ENCODE measurements at regions not wholly inside any gene's neighbourhood (a gene's known extent, or its start where the extent isn't known, plus 50 kb on each side); places are given as distances from the start of the nearest gene placed in this dataset.

GRCh38 chr2:225097035-225097434 lies 54.8 kb upstream of the DOCK10 start:
- ChIA-PET POLR2A (no interaction called here), CTCF (no interaction called here)
- no peaks in the 10 kb centered on the region for H3K36me3 Mint-ChIP-seq

More at GRCh38 chr2:225097035-225097434, 54.8 kb upstream of the DOCK10 start:
- Mint-ChIP-seq H3K9me3 (peaks cover 12% of the 10 kb centered on the region), H3K4me3 (no peak overlapping the region), H3K27ac (no peak overlapping the region), H3K4me1 (no peaks in the 10 kb centered on the region), H3K27me3 (ENCODE audit: low read depth) (no peaks in the 10 kb centered on the region)
- ATAC-seq (no peak), DNase-seq (ENCODE audit: low spot score) (no peak)
- TF ChIP-seq CREB1 (CRISPR knock-in tag; IDR thresholded peaks at IDR 0.05), result no peak
- TF ChIP-seq E2F1 (CRISPR knock-in tag; IDR thresholded peaks at IDR 0.05), result no peak
- TF ChIP-seq FOXK1 (CRISPR knock-in tag; IDR thresholded peaks at IDR 0.05), result no peak
- TF ChIP-seq ATF3 (CRISPR knock-in tag; conservative IDR thresholded peaks at IDR 0.05), result no peak
- TF ChIP-seq ZBTB21 (CRISPR knock-in tag; IDR thresholded peaks at IDR 0.05; ENCODE audit: borderline replicate concordance), result no peak
- no peak for TF ChIP-seq CREM (CRISPR knock-in tag; IDR thresholded peaks at IDR 0.05)
- TF ChIP-seq MLX (CRISPR knock-in tag; IDR thresholded peaks at IDR 0.05), result no peak
- TF ChIP-seq ZNF232 (CRISPR knock-in tag; IDR thresholded peaks at IDR 0.05), result no peak
- TF ChIP-seq USF1 (CRISPR knock-in tag; IDR thresholded peaks at IDR 0.05), result no peak
- no peak for TF ChIP-seq KAT7 (CRISPR knock-in tag; IDR thresholded peaks at IDR 0.05; ENCODE audit: borderline replicate concordance)
- TF ChIP-seq TP53 (CRISPR knock-in tag; IDR thresholded peaks at IDR 0.05), result no peak
- no peak for TF ChIP-seq ZNF138 (CRISPR knock-in tag; conservative IDR thresholded peaks at IDR 0.05)
- no peak for TF ChIP-seq CTCF (IDR thresholded peaks at IDR 0.05)
- TF ChIP-seq IRF1 (CRISPR knock-in tag; IDR thresholded peaks at IDR 0.05), result no peak

Measured in WTC11 (cell line).